Endodermal cell (in vitro differentiated cells): ENCODE measurements at regions not wholly inside any gene's neighbourhood (a gene's known extent, or its start where the extent isn't known, plus 50 kb on each side); places are given as distances from the start of the nearest gene placed in this dataset.

ENCODE experiments used
- DNase-seq: peaks from one replicate; pipeline ENCODE4 v3.0.0-alpha.2; 2017
- H3K27ac ChIP-seq: 2 replicates; pipeline ENCODE4 v1.5.1; 2013; ENCODE audit warnings: mild to moderate bottlenecking, low read depth, low read length, moderate library complexity
- H3K27me3 ChIP-seq: 2 replicates; pipeline ENCODE4 v1.6.1; 2013; ENCODE audit warnings: mild to moderate bottlenecking, low read length, moderate library complexity; ENCODE audit not compliant: insufficient read depth, control insufficient read depth, poor library complexity, severe bottlenecking
- H3K36me3 ChIP-seq: 2 replicates; pipeline ENCODE4 v1.7.0; 2013; ENCODE audit warnings: mild to moderate bottlenecking, low read length, moderate library complexity; ENCODE audit not compliant: control insufficient read depth, insufficient read depth
- H3K4me1 ChIP-seq: one replicate; pipeline ENCODE4 v1.7.0; 2013; ENCODE audit warnings: low read length; ENCODE audit not compliant: control insufficient read depth, insufficient read depth
- H3K4me3 ChIP-seq: 2 replicates; pipeline ENCODE4 v1.5.1; 2013; ENCODE audit warnings: mild to moderate bottlenecking, low read length, moderate library complexity
- H3K9ac ChIP-seq: 2 replicates; pipeline ENCODE4 v1.6.1; 2013; ENCODE audit warnings: mild to moderate bottlenecking, low read length, moderate library complexity; ENCODE audit not compliant: poor library complexity, severe bottlenecking; ENCODE audit errors: extremely low read depth
- H3K9me3 ChIP-seq: 2 replicates; pipeline ENCODE4 v1.6.1; 2013; ENCODE audit warnings: mild to moderate bottlenecking, low read length, moderate library complexity; ENCODE audit not compliant: control insufficient read depth
- H3K27ac Mint-ChIP-seq: 2 replicates; pipeline ENCODE4 v1.8.0; 2020; ENCODE audit warnings: mixed read lengths
- H3K27me3 Mint-ChIP-seq: 2 replicates; pipeline ENCODE4 v1.8.0; 2021; ENCODE audit warnings: mild to moderate bottlenecking, mixed read lengths; ENCODE audit not compliant: insufficient read depth
- H3K36me3 Mint-ChIP-seq: 2 replicates; pipeline ENCODE4 v1.8.0; 2020; ENCODE audit warnings: low read depth, mixed read lengths
- H3K4me1 Mint-ChIP-seq: 2 replicates; pipeline ENCODE4 v1.8.0; 2020; ENCODE audit warnings: mixed read lengths
- H3K4me3 Mint-ChIP-seq: 2 replicates; pipeline ENCODE4 v1.8.0; 2020; ENCODE audit warnings: mild to moderate bottlenecking, moderate library complexity, mixed read lengths
- H3K9me3 Mint-ChIP-seq: 2 replicates; pipeline ENCODE4 v1.8.0; 2020; ENCODE audit warnings: mild to moderate bottlenecking, mixed read lengths
- CTCF ChIP-seq: fragments of 200-600 bp; sonication (generic); conservative IDR thresholded peaks from 2 replicates; pipeline ENCODE4 v1.5.0; 2021; ENCODE audit warnings: antibody characterized with exemption, mild to moderate bottlenecking
- whole genome bisulfite sequencing, 2 experiments: methylation state at CpG; one replicate each; pipeline versions ENCODE4 v1.1.5 to v1.1.7; 2013; ENCODE audit warnings: missing lambda C conversion rate in 2 of 2, mixed read lengths in 1 of 2; ENCODE audit not compliant: insufficient coverage in 1 of 2, insufficient read length in 1 of 2; 5-methylcytosine and 5-hydroxymethylcytosine counted together

- Mint-ChIP-seq H3K27ac (peak overlapping the region; percentile 48), H3K4me3 (no peak overlapping the region), H3K27me3 (no peaks in the 10 kb centered on the region), H3K4me1 (peaks cover 3% of the 10 kb centered on the region), H3K36me3 (no peaks in the 10 kb centered on the region), H3K9me3 (peaks cover 3% of the 10 kb centered on the region)
- Histone ChIP-seq H3K9ac (no peak overlapping the region), H3K36me3 (no peaks in the 10 kb centered on the region), H3K4me1 (no peaks in the 10 kb centered on the region), H3K27ac (no peak overlapping the region), H3K9me3 (no peaks in the 10 kb centered on the region), H3K27me3 (no peaks in the 10 kb centered on the region), H3K4me3 (no peak overlapping the region)
- TF ChIP-seq CTCF, result no peak
- 81 to 90% methylated on average over 3 to 4 of the region's 4 CpGs for WGBS, 2 experiments
- peak; percentile 55 for DNase-seq
Observed at GRCh38 chr11:95404370-95404769, 173.4 kb upstream of the SESN3 start.

- H3K36me3 Mint-ChIP-seq, result no peaks in the 10 kb centered on the region
- 98 to 100% methylated on average over 1 to 3 of the region's 3 CpGs for WGBS, 2 experiments
- TF ChIP-seq CTCF, result no peak
Observed at GRCh38 chr11:95398437-95399112, 167.6 kb upstream of the SESN3 start.

GRCh38 chr11:95392644-95393043, 161.6 kb upstream of the SESN3 start:
- Histone ChIP-seq H3K27ac (no peak overlapping the region), H3K9ac (no peak overlapping the region), H3K4me1 (no peaks in the 10 kb centered on the region), H3K9me3 (peaks cover 9% of the 10 kb centered on the region), H3K36me3 (no peaks in the 10 kb centered on the region), H3K27me3 (peaks cover 12% of the 10 kb centered on the region), H3K4me3 (no peak overlapping the region)
- DNase-seq, result peak; percentile 51
- Mint-ChIP-seq H3K27me3 (peaks cover 13% of the 10 kb centered on the region), H3K4me3 (no peak overlapping the region), H3K27ac (no peak overlapping the region), H3K36me3 (no peaks in the 10 kb centered on the region), H3K4me1 (no peaks in the 10 kb centered on the region), H3K9me3 (no peaks in the 10 kb centered on the region)
- WGBS, 2 experiments, result 79% methylated on average over 1 of the region's 1 CpG; no CpG with 5 or more reads in 1 of the 2 experiments
- TF ChIP-seq CTCF, result no peak

More at GRCh38 chr11:95398437-95399112, 167.6 kb upstream of the SESN3 start:
- H3K9ac ChIP-seq, result no peak overlapping the region
- H3K36me3 ChIP-seq, result no peaks in the 10 kb centered on the region
- H3K27ac ChIP-seq, result no peak overlapping the region
- no peak overlapping the region for H3K4me3 ChIP-seq
- H3K27ac Mint-ChIP-seq, result no peak overlapping the region
- H3K9me3 ChIP-seq, result no peaks in the 10 kb centered on the region
- H3K4me1 ChIP-seq, result no peaks in the 10 kb centered on the region
- no peak overlapping the region for H3K4me3 Mint-ChIP-seq
- no peaks in the 10 kb centered on the region for H3K27me3 ChIP-seq
- no peak for DNase-seq
- H3K4me1 Mint-ChIP-seq, result no peaks in the 10 kb centered on the region
- H3K9me3 Mint-ChIP-seq, result peaks cover 3% of the 10 kb centered on the region
- no peaks in the 10 kb centered on the region for H3K27me3 Mint-ChIP-seq
